Renal pelvis (tissue), 1 donor: ENCODE measurements at regions not wholly inside any gene's neighbourhood (a gene's known extent, or its start where the extent isn't known, plus 50 kb on each side); places are given as distances from the start of the nearest gene placed in this dataset.
"Not testable (repeated sequence)": the region's sequence is repeated elsewhere in the genome, so short reads cannot be mapped to it uniquely, and the experiment has no call there.

ENCODE experiments used
- DNase-seq: peaks from one replicate; pipeline ENCODE4 v3.0.0-alpha.2; 2013

DNA sequence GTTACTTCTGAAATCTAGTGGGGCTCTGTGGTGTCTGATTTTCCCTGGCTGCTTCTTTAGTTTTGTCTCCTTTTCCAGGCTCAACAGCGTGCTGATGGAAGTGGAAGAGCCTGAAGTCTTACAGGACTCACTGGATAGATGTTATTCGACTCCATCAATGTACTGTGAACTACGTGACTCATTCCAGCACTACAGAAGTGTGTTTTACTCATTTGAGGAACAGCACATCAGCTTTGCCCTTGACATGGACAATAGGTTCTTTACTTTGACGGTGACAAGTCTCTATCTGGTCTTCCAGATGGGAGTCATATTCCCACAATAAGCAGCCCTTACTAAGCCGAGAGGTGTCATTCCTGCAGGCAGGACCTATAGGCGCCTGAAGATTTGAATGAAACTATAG lies 51.1 kb downstream of the NBPF8 start:
- not testable (repeated sequence) for DNase-seq

DNA sequence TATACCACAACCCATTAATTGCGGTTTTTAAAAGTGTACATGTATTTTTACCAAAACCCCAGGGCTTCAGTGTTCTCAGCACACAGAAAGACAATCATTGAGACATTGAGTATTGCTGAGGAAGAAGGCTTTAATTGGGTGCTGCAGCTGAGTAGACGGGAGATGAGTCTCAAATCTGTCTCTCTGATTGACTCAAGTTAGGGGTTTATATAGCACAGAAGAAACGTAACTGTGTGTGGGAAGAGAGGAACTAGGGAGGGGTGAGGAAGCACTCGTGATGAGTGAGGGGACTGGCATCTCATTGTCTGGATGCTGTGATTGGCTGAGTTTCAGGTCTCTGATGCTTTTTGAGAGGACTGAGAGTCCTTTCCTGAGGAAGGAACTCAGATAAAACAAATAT lies 62.8 kb downstream of the NBPF8 start:
- DNase-seq = not testable (repeated sequence)

- not testable (repeated sequence) for DNase-seq
Measured at GRCh38 chr1:120478400-120478799, 63.6 kb downstream of the NBPF8 start.

DNA sequence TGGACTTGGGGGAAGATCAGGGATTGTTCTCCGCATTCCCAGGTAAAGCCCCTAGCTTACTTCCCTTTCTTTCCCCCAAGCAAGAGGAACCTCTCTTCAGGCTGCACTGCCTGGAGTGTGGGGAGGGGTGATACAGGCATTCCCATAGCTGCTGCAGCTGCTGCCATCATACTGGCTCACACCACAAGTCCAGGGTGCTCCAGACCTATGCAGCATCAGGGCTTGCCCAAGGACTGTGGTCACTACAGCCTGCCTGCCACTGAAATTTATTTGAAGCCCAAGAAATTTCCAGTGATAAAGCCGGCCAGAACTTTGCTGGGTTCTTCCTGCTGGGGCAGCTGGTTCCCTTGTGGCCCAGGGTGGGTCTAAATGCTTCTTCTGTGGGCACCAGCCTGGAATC lies 72.7 kb downstream of the NBPF8 start:
- not testable (repeated sequence) for DNase-seq

DNA sequence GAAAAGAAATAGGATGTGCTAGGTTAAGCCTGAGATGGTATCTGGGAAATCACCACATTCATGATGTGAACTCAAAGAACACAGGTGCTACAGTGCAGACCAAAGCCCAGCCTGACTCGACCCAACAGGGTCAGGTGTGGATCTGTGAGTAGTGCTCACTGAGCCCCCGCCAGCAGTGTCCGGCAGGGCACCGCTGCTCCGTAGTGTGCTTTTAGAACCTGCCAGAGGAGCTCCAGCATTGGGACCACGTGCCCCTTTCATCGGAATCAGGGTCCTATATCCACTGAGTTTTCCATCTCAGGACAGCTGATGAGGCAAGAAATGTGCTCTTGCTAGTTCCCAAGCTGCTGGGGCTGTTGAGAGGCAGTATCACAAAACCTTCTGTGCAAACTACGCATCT lies 74.4 kb downstream of the NBPF8 start:
- DNase-seq = not testable (repeated sequence)

GRCh38 chr1:120497145-120497544 lies 82.3 kb downstream of the NBPF8 start:
- DNase-seq = not testable (repeated sequence)

GRCh38 chr1:120503284-120503683 lies 88.4 kb downstream of the NBPF8 start:
- DNase-seq = not testable (repeated sequence)

- not testable (repeated sequence) for DNase-seq
Measured at GRCh38 chr1:120506352-120506751, 91.5 kb downstream of the NBPF8 start.

- not testable (repeated sequence) for DNase-seq
Measured at GRCh38 chr1:120508351-120508750, 93.5 kb downstream of the NBPF8 start.

GRCh38 chr1:120509258-120509657 lies 94.4 kb downstream of the NBPF8 start:
- DNase-seq = not testable (repeated sequence)

DNA sequence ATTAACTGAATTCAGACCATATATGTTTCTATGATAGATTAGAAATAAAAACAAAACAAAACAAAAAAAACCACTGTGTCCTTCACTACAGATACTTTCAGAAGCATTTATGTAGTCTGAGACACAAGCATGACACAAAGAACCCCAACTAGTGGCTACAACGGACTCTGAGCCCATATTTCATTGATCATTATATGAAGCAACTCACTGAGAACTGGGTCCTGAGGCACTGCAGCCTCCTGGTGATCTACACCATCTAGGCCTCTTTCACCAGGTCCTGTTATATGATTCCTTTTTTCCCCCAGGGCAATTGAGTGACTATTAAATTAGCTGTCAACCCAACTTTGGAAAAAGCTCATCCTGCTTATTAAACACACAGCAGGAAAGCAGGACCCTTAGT lies 98.3 kb downstream of the NBPF8 start:
- DNase-seq = not testable (repeated sequence)

- not testable (repeated sequence) for DNase-seq
Measured at GRCh38 chr1:120513531-120513930, 98.7 kb downstream of the NBPF8 start.

DNA sequence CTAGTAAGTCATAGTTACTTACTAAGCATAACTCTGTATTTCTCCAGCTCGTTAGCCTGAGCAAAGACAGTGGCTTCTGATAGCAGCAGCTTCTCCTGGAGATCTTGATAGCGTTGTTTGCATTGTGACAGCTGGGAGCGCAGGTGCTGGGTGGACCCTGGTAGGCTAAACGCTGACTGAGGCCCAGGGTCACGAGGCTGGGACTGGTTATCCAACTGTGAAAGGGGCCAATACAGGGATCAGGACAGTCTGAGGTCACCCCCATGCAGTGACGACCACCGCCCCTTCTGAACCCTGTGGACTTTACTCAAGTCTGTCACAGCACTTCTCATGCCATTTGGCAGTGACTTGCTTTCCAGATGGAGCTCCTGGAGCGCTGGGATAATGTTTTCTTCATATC lies 104.4 kb downstream of the NBPF8 start:
- DNase-seq = not testable (repeated sequence)

- not testable (repeated sequence) for DNase-seq
Measured at GRCh38 chr1:120524416-120524815, 109.6 kb downstream of the NBPF8 start.

GRCh38 chr1:120525386-120525785 lies 110.6 kb downstream of the NBPF8 start:
- not testable (repeated sequence) for DNase-seq

DNA sequence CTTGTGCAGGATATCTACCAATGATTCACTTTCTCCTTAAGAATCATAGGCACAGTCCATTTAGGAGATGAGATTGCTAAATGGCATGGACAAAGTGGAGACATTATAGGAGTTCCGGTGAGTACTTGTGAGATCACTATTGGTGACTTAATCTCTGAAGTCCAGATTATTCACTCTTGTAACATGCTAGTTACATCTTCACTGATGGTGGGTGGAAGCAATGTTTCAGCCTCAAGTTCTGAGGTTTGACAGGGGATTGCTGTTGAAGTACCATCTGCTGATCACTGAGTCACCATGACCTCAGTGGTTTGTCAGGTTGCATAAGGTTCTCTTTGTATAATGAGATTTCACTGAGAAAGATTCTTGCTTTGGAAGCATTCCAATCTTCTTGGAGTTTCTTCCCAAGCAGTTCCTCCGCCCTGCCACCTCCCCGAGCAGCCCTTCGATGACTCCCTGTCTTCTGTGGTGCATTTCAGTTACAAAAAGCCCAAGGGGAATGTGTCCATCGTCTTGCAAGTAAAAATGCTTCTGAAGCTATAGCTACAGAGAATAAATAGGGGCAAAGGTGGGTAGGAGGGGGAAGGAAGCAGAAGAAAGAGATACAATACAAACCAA lies 114.7 kb downstream of the NBPF8 start:
- DNase-seq = not testable (repeated sequence)

GRCh38 chr1:120531455-120531854 lies 116.6 kb downstream of the NBPF8 start:
- DNase-seq = not testable (repeated sequence)

GRCh38 chr1:120534361-120535047 lies 119.7 kb downstream of the NBPF8 start:
- not testable (repeated sequence) for DNase-seq

- DNase-seq = not testable (repeated sequence)
Measured at GRCh38 chr1:120535052-120535451, 120.2 kb downstream of the NBPF8 start.

DNA sequence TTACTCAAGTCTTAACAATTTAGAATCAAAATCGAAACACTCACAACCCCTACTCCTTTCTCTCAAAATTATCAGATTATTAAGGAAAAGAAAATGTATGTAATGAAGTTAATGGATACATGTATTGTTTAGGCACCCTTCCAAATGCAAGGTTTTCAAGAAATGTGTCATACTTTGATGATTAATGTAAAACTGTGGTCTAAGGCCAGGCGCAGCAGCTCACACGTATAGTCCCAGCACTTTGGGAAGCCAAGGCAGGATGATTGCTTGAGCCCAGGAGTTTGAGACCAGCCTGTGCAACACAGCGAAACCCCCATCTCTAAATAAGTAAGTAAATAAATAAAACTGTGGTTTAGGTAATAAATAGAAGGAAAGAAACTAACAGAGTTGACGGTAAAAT lies 126.6 kb downstream of the NBPF8 start:
- DNase-seq = not testable (repeated sequence)

GRCh38 chr1:120542365-120542764 lies 127.5 kb downstream of the NBPF8 start:
- DNase-seq = not testable (repeated sequence)

- DNase-seq = not testable (repeated sequence)
Measured at GRCh38 chr1:120542940-120543339, 128.1 kb downstream of the NBPF8 start.

- not testable (repeated sequence) for DNase-seq
Measured at GRCh38 chr1:120544434-120544833, 129.6 kb downstream of the NBPF8 start.
